HG03520 (cell line): ENCODE measurements at regions not wholly inside any gene's neighbourhood (a gene's known extent, or its start where the extent isn't known, plus 50 kb on each side); places are given as distances from the start of the nearest gene placed in this dataset.
A peak's percentile ranks its signal among the peaks of the same experiment; 100 is the strongest.

ENCODE experiments used
- ATAC-seq: cut with Tn5 transposase; IDR thresholded peaks from one replicate; pipeline ENCODE4 v1.9.1; 2021; ENCODE audit warnings: mild to moderate bottlenecking, moderate library complexity; ENCODE audit not compliant: unreplicated experiment

DNA sequence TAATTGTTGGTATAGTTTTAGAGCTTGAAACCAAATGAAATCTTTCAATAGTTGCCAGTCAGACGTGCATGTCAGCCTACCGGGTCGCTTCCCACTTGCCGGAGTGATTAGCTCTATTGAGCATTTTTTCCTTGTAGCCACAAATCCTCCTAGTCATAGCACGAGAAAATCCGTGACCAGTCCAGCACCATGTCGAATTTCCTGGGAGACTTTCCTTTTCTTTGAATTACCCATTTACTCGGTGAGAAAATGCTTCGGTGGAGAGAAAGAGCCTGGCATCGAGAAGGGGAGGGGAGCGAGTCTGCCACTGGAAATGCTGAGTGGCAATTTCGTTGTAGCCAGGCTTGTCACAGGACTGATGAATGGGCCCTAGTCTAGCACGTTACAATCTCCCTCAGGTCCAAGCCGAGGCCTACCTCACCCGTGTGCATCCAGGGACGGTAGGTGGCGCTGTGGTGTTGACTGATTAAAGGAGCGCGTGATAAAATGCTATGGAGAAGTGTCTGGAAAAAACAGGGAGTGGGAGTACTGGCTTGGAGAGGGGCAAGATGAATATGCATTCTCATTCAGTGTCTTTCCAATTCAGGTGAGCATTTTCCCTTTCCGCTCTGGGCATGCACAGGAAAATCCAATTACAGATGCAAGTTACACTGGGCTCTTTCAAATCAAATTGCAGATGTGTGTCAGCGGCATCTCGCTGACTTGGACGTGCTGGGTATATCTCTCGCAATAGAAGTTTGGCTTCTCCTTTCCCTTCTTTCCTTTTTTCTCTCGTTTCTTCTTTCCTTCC is 238.8 kb downstream of the EDEM1 start:
- peak; percentile 38 for ATAC-seq

DNA sequence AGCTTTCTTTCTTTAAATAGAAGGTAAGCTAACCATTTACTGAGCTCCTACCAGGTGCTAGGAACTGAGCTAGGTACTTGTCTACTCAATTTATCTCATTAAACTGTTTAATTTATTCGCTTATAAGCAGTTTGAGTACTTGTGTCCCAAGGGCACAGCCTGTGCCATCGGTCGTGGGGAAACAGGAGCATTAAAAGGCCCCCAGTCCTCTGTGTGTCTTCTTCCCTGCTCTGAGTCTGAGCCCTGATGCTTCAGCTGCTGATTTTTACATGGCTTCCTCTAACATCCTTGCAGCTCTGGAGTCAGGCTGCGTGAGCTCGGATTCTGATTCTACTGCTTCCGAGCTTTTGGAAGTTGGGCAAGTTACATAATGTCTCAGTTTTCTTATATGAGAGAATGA is 239.5 kb downstream of the EDEM1 start:
- ATAC-seq, result no peak

DNA sequence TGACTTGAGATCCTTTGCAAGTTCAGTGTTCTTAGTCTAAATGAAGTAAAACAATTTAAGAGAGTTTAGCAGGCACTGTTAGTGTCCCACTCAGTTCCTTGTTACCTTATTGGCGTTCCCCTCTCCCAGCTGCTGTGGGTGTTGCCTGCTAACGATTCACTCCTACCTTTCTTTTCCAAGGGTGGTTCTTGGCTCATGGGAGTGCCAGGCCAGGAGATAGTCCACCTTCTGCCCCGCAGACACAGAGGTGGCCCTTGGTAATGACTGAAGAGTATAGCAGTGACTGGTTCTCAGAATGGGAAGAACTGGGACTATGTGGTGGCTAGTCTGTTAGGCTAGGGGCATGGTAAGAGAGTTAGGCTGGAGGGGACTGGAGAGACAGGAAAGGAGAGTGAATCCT is 240.4 kb downstream of the EDEM1 start:
- ATAC-seq, result no peak

DNA sequence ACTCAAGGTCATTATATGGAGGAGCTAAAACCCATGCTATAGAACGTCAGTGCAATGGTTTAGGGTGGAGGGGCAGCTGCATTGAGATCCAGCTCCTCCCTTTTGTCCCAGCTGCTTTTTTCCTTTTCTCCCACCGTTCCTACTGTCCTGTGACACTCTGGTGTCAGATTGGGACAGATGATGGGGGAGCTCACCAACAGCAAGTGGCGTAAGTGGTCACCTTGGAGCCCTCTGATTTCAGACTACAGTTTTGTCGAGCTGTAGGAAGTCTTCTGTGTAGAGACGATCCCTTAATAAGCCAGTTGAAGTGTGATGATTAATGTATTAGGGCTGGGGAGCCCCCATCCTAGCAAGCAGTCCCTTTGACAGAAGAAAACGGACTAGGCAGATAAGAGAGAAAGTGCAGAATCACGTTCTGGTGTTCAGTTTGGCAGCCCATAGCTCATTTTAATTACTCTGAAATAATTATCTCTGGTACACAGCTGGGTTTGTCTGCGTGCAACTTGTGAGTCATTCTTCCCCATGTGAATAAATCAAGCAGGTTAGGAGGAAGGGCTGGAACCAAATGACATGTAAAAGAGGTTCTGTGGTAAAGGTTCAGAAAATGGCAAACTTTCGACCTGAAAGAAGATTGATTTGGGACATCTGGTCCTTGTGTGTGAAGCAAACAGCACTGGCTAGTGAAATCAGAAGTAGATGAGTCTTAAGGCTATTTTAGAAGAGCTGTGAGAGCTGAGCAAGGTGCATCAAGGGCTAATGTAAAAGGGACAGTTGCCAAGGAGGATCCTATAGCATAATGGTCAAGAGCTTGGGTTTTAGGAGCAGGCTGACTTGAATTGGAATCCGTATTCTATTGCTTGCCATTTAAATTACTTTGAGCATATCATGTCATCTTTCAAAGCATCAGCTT is 241.4 kb downstream of the EDEM1 start:
- ATAC-seq, result peak; percentile 85

DNA sequence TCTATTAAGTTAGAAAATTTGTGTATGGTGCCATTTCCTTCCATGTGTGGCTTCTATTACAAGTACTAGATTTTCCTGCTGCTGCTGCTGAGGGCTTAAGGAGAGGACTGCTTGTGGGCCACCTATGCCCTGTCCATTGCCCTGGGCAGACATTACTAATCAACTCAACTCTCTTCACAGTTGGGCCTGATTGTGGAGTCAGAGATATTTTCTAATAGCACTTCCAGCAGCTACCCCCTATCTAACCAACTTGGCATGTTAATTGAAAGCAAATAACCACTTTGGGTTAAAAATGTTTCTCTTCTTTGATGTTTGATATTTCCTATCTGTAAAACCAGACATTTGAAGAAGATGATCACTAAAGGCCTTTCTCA is 242.0 kb downstream of the EDEM1 start:
- no peak for ATAC-seq

DNA sequence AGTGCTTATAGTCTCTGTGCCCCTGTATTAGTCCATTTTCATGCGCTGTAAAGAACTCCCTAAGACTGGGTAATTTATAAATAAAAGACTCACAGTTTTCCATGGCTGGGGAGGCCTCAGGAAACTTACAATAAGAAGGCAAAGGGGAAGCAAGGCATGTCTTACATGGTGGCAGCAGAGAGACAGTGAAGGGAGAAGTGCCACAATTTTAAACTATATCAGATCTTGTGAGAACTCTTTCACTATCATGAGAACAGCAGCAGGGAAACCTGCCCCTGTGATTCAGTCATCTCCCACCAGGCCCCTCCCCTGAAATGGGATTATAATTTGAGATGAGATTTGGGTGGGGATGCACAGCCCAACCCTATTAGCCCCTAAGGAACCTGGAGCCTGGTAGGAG is 243.2 kb downstream of the EDEM1 start:
- no peak for ATAC-seq

DNA sequence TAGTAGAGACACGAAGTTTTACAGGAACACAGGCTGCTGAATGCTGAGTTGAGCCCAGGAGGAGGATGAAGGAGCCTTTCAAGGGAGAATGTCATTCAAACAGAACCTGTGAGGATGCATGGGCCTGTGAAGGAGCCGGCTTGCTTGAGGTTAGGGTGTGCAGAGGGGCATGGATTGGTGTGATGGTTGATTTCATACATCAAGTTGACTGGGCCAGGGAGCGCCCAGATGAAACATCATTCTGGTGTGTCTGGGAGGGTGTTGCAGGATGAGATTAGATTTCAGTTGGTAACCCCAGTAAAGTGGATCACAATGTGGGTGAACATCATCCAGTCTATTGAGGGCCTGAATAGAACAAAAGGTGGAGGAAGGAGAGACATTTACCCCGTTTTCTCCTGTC is 243.6 kb downstream of the EDEM1 start:
- no peak for ATAC-seq

DNA sequence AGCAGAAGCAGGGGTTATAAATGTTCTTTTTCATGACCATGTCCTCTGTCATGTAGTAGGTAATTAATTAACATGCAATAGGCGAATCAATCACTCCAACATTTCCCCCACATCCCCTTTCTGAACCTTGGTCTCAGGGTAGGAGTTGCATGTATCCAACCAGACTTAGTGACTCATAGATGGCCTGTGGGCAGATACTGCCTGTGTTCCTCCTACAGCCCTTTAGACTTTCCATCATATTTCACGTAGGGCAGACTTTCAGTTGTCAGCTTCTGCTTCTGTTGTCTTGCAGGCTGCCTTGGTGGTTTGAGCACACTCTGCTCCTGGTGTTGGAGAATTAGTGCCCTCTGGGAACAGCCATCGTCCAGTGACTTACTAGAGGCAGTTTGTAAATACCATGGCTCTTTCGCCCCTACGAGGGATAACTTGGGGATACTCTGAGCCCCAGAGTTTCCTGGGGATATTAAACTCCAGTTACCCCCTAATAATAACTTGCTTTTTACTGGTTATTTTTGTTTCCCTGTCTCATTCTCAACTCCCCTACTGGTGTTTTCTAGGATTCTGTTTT is 244.4 kb downstream of the EDEM1 start:
- no peak for ATAC-seq

DNA sequence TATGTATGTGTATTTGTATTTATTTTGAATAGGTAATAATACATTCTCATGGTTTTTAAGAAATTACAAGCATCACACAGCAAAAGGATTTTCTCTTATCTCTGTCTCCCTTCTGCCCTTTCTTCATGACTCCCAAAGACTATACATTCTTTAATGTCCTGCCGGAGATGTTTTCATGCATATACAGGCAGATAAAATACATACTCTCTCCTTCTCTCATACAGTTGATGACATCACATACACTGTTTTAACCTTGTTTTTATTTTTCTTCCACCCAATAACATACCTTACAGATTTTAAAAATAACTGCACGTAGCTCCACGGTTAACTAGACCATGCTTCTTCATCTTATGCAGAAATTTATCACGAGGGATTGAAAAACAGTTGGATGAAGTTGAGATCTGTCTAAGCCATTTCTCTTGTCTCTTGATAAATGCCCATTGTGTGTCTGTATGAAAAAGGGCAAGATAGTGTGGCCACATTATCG is 249.8 kb downstream of the EDEM1 start:
- ATAC-seq, result no peak

DNA sequence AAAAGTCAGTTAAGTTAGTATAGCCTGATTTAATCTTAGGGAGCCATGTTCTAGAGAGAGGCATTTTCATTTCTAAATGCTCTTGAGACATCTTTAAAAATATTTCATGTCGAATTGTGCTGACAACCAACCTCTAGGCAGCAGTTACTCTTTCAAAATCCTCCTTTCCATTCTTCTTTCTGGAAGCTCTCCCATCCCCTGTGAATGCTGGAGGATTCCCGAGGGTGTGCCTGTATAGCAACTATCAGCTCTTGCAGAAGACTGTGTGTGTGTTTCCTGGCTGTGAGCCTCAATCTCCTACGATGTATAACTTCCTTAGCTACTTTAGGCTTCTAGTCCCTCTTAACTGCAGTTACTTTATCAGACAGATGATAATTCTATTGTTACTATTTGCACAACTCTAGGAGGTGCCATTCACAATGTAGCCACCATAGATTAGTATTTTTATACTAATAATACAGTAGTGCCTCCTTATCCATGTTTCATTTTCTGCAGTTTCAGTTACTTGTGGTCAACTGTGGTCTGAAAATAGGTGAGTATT is 250.3 kb downstream of the EDEM1 start:
- no peak for ATAC-seq

DNA sequence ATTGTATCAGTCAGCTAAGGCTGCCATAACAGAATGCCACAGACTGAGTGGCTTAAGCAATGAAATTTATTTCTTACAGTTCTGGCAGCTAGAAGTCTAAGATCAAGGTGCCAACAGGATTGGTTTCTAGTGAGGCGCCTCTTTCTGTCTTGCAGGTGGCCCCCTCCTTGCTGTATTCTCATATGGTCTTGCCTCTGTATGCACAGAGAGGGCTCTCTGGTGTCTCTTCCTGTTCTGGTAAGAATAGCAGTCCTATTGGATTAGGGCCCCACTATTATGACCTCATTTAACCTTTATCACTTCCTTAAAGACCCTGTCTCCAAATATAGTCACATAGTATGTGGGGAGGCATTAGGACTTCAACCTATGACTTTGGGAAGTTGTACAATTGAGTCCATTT is 253.9 kb downstream of the EDEM1 start:
- no peak for ATAC-seq

DNA sequence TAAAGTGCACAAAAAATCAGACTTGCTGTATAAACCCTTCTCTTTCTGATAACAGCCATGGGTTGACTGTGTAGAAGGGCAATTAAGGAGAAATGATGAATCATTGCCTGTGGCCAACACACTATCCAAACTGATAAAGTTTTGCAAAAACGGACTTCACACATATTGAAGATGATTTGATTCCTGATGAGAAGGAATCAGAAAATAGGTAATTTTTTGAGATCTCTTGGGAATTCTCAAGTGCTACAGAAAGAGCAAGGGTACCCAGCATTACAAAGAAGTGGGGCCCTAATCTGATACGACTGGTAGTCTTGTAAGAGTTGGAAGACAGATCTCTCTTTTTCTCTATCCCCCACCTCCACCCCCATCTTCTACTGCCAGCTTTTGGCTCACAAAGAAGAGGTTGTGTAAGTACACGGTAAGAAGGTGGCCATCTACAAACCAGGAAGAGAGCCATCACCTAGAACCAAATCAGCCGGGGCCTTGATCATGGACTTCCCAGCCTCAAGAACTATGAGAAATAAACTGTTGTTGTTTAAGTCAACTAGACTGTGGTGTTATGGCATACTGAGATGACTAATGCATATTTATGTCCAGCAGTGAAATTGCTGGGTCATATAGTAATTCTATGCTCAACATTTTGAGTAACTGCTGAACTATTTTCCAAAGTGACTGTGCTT is 254.7 kb downstream of the EDEM1 start:
- ATAC-seq, result no peak

DNA sequence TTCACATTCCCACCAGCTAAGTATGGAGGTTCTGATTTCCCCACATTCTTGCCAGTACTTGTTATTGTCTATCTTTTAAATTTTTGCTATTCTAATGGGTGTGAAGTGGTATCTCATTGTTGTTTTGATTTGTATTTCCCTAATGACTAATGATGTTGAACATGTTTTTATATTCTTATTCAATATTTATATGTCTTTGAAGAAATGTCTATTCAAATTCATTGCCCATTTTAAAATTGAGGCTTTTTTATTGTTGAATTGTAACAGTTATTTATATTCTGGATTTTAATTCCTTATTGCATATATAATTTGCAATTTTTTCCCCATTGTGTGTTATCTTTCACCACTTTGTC is 255.3 kb downstream of the EDEM1 start:
- ATAC-seq, result no peak

DNA sequence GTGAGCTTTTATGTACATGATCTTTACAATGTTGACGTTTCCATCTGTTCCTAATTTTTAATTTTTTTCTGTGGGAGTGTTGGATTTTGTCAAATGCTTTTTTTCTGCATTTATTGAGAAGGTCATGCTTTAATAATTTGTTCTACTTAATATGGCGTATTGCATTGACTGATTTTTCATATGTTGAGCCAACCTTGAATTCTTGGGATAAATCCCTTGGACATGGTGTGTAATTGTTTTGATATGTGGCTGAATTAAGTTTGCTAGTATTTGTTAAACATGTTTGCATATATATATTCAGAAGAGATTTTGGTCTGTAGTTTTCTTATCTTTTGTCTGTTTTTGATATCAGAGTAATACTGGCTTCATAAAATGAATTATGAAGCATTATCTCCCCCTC is 256.7 kb downstream of the EDEM1 start:
- ATAC-seq, result no peak

DNA sequence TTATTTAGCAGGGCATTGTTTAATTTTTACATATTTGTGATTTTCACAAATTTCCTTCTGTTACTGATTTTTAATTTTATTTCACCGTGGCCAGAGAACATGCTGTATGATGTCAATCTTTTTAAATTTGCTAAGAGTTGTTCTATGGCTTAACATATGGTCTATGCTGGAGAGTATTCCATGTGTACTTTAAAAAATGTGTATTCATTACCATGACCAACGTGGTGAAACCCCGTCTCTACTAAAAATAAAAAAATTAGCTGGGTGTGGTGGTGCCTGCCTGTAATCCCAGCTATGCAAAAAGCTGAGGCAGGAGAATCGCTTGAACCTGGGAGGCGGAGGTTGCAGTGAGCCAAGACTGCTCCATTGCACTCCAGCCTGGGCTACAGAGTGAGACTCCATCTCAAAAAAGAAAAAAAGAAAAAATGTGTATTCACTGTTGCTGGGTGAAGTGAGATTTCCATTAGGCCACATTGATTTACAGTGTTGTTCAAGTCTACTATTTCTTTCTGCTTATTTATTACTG is 258.2 kb downstream of the EDEM1 start:
- ATAC-seq, result no peak

DNA sequence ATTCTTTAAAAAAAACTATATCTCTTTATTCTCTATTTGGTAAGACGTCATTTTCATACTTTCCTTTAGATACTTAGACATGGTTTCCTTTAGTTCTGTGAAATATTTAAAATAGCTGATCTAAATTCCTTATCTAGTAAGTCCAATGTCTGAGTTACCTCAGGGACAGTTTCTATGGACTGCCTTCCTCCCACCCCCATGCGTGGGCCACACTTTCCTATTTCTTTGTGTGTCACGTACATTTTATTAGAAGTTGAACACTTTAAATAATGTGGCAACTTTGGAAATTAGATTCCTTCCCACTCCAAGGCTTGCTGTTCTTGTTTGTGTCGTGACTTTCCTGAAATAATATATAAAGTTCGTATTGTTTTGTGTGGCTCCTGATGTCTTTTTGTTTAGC is 260.7 kb downstream of the EDEM1 start:
- no peak for ATAC-seq

DNA sequence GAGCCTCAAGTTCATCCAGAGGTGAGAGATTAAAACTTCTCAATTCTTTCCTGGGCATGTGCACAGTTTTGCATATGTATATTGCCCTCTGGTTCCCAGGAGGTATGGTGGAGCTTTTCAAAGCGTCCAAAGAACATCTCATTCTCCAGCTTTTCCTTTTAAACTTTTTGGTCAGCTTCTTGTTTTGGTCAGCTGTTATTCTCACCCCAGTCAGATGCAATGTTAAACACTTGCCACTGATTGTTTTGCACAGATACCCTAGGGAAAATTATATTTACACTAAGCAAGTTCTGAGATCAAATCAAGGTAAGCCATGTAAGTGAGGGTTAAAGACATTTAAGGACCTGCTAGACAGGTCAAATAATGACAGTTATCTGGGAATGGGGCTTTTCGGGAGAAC is 261.3 kb downstream of the EDEM1 start:
- ATAC-seq, result no peak

DNA sequence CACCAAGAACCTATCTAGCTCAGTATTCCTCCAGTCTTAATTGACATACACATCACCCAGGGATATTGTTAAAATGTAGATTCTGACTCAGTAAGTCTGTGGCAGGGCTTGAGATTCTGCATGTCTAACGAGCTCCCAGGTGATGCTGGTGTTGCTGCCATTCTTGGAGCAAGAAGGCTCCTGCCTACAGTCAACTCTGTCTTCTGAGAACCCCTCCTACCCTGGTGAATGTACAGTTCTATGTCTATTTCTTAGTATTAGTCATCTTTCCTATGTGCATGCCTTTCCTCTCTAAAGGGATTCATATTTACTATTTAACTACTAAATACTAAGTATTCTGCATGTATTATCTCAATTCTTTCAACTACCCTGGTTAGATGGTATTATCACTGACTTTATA is 268.7 kb downstream of the EDEM1 start:
- peak; percentile 87 for ATAC-seq

DNA sequence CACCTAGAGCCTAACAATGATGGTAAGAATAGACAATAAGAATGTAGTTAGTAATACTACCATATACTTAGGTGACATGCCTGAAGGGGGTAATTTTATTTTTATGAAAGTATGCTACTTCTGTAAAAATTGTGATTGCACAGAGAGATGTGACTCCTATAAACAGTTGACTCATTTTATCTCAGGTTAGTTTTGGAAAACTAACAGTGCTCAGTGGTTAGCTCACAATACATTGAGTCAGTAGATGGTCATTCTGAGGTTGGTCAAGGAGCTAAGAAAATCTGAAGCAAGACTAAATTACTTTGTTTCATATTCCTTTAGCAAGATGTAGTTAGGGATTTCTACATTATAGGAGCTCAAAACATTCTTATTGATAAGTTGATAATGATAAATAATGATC is 271.0 kb downstream of the EDEM1 start:
- ATAC-seq, result no peak

DNA sequence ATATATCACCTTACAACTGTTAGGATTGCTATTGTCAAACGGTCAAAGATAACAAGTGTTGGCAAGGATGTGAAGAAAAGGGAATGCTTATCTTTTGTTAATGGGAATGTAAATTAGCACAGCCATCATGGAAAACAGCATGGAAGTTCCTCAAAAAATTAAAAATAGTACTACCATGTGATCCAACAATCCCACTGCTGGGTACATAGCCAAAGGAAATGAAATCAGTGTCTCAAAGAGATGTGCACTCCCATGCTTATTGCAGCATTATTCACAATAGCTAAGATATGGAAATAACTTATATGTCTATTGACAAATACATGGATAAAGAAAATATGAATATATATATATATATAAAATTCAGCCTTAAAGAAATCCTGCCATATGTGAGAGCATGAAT is 274.6 kb downstream of the EDEM1 start:
- ATAC-seq, result no peak

DNA sequence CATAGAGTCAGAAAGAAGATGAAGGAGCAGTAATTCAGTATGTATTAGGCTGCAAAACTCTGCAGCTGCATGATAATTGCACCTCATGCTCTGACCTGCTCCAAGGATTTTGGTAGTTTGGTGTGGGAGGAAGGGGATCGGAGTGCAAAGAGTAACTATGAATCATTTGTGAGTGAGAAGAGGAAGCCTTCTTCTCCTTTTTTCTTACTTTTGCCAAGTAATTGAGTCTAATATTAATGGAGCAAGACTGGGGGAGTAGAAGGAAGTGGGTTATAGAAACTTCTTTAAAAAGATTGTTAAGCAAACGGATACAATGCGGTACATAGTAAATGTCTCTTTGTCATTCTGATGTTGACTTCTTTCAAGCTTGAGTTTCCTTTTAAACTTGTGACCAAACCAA is 276.5 kb downstream of the EDEM1 start:
- no peak for ATAC-seq
